GM21381 (cell line): ENCODE measurements at regions not wholly inside any gene's neighbourhood (a gene's known extent, or its start where the extent isn't known, plus 50 kb on each side); places are given as distances from the start of the nearest gene placed in this dataset.

ENCODE experiments used
- ATAC-seq: cut with Tn5 transposase; IDR thresholded peaks from one replicate; pipeline ENCODE4 v1.9.1; 2021; ENCODE audit warnings: mild to moderate bottlenecking, moderate library complexity; ENCODE audit not compliant: unreplicated experiment

DNA sequence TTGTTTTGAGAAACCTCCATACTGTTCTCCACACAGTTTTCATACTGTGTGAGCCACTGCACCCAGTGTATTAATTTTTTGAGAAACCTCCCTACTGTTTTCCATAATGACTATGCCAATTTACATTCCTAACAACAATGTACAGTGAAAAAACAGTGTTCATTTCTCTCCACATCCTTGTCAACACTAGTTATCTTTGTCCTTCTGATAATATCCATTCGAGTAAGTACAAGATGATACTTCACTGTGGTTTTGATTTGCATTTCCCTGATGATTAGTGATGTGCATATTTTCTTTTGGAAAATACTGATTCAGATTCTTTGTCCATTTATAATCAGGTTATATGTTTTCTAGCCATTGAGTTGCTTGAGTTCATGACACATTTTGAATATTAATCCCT is 462.0 kb downstream of the CDH11 start:
- no peak for ATAC-seq

DNA sequence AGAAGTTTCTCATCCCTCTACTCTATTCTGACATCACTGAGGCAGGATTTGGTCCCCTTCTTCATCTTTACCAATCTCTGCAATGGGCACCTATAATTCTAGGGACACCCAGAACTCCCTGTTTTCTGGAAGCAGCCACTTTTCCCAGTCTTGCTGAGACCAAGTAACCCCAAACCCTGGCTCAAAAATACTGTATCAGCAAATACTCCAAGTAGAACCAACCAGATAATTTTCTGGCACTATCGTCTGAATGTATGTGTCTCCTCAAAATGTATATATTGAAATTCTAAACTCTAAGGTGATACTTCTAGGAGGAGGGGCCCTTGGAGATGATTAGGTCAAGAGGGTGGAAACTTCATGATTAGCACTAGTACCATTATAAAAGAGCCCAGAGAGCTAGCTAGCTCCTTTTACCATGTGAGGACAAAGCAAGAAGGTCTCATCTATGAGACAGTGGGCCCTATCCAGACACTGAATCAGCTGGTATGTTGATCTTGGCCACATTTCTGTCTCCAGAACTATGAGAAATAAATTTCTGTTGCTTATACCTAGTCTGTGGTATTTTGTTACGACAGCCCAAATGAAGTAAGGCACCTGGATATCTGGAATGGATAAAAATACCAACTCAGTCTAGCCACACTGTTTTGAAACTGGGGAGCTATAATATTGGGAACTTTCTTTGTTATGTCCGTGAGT is 464.4 kb downstream of the CDH11 start:
- no peak for ATAC-seq

DNA sequence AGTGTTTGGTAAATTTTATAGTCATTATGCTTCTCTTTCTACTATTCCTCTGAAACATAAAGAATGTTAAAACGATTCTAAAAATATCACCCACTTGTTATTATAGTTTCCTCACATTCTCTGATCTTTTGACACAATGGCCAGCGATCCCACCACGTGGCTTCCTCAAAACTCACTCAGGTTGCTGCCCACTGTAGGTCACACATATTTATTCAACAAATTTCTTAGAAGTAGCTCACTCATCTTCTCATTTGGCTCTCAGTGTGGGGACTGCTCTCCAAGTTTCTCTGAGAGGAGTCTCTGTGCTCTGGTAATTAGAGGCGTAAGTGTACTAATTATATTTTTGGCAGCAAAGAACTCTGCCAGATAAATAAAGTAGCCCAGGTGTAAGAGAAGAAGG is 465.4 kb downstream of the CDH11 start:
- ATAC-seq: no peak

DNA sequence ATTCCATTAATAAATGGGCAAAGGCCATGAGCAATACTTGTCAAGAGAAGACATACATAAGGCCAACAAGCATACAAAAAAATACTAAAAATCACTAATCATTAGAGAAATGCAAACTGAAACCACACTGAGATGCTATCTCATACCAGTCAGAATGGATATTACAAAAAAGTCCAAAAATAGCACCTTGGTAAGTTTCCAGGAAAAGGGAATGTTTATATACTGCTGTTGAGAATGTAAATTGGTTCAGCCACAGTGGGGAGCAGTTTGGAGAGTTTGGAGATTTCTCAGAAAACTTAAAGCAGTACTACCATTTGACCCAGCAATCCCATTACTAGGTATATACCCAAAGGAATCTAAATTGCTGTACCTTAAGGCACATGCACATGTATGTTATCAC is 467.7 kb downstream of the CDH11 start:
- ATAC-seq: no peak

DNA sequence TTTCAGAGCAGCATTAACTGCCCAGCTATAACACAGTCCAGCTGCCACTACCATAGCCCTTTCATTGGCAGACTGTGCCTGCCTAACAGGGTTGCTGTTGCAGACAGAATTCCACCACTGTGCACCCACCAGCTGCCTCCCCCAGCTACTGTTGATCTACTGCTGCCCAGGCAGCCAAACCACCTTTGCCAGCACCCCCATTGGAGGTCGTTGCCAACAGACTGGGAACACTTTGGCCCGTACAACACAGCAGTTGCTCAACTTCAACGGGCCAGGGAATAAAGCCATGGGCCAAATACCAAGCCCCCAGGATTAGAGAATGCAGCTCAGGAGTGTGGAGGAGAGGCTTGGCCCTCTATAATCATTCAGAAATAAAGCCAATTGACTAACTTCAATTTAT is 473.6 kb downstream of the CDH11 start:
- ATAC-seq: no peak

DNA sequence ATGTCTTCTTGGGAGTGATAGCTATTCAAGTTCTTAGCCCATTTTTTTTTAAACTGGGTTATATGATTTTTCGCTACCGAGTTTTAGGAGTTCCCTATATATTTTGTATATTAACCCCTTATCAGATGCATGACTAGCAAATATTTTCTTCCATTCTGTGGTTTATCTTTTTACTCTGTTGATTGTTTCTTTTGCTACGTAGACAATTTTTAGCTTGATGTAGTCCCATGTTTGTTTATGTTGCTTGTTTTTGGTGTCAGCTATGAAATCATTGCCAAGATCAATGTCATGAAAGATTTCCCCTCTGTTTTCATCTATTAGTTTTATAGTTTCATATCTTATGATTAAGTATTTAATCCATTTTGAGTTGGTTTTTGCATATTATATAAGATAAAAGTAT is 480.5 kb downstream of the CDH11 start:
- ATAC-seq: no peak

DNA sequence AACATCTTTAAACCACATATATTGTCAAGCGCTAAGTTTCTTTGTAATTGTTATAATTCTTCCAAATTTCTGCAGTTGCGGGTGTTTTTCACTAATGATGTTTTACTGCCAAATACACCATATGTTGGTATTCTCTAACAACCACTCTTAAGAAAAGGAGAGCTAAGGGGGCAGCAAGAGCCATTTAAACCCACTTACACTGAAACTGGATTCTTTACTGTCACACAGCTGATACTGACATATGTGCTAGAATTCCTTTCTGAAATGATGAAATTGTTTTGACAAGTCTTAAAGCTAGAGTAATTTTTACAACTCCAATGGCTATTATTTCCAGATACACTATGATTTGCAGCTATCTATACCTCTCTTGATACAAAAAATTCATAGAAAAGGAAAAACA is 483.1 kb downstream of the CDH11 start:
- no peak for ATAC-seq

DNA sequence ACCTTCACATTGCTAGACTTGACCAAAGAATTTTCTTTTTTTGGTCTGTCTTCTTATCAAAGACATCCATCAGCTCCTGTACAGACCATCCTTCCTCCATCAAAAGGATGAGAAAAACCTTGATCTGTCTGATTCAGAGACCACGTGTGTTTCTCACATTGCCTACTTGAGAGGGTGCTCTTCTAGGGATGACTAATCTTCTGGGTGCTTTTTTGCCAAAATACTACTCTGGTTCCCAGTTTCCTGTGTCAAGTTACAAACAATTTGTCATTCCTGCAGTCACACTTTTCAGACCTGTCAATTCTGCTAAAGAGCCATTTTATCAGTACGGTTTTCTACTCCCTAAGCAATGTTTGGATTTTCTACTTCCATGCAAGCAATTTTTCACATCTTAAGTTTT is 492.2 kb downstream of the CDH11 start:
- ATAC-seq: no peak

DNA sequence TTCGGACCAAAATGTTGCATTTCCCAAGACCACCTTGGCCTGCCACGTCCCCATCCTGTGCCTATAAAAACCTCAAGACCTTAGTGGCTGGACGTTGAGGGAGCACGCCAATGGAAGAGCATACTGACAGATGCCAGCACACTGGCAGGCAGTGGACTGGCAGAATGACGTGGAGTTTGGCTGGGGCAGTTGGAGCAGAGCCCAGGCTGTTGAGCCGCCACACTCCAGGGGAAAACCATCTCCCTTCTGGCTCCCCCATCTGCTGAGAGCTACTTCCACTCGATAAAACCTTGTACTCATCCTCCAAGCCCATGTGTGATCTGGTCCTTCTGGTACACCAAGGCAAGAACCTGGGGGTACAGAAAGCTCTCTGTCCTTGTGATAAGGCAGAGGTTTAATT is 494.1 kb downstream of the CDH11 start:
- no peak for ATAC-seq

DNA sequence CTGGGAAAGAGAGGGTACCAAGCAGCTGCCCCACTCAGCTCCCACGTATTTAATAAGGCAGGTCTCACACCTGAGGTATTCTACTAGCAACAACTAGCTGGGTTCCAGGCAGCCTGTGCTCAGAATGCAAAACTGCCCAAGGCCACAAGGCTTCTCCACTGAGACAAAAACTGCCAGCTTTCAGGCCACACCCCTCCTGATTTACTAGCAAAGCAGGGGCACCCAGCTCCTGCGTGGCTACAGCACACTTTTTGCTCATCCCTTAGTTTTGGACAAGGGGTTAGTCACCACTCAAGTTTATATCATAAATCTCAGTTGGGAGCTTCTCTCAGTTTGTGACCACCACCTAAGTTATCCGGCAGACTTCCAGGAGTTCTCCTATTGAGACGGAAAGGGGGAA is 494.6 kb downstream of the CDH11 start:
- ATAC-seq: no peak

DNA sequence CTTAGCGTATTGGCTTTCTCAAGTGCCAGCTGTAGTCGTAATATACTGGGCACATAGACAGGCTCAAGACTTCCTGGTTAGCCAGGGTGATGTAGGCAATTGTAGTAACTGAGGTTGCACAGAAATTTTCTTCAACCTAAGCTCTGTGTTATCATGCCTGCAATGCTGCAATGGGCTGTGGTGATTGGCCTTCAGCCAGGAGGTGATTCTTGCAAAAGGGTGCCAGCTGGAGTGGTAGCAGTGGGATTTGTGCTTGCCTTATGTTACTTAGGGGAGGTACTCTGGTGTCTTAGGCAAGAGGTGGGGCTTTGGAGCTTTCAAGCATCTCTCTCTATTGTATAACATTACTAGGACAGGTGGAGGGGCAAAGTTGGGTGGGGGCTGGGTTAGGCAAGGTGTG is 495.1 kb downstream of the CDH11 start:
- no peak for ATAC-seq

DNA sequence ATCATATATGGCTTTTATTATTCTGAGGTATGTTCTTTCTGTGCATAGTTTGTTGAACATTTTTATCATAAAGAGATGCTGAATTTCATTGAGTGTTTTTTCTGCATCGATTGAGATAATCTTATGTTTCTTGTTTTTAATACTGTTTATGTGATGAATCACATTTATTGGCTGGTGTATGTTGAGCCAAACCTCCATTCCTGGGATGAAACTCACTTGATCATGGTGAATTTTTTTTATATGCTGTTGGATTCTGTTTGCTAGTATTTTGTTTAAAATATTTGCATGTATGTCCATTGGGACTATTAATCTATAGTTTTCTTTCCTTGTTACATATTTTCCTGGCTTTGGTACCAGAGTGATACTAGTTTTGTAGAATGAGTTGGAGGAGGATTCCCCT is 500.2 kb downstream of the CDH11 start:
- no peak for ATAC-seq

DNA sequence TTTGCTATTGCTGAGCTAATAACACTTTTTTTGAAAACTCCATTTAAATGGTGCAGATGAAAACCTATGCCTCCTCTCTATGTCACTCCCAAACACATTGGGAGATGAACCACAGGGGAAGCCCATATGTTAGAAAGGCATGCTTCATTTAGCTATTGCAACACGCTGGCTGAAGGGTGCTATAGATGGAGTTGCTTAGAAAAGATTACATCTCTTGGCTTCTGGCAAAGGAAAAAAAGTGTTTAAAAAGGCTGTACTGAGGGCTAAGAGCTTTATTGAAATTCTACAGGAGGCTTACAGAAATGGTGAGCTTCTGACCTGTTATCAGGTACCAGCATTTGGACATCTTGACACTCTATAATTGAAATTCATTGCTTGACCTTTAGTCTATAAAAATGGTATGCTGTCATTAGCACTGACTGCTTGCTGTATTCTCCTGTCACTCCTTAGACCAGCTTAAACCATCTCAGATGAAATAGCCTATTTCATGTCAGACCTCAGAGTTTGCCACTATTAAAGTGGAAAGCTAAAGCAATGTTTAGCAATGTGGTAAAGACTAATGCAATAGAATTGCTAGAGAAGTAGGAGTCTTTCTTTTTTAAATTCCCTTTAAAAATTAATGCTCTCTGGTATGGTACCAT is 503.9 kb downstream of the CDH11 start:
- ATAC-seq: no peak

DNA sequence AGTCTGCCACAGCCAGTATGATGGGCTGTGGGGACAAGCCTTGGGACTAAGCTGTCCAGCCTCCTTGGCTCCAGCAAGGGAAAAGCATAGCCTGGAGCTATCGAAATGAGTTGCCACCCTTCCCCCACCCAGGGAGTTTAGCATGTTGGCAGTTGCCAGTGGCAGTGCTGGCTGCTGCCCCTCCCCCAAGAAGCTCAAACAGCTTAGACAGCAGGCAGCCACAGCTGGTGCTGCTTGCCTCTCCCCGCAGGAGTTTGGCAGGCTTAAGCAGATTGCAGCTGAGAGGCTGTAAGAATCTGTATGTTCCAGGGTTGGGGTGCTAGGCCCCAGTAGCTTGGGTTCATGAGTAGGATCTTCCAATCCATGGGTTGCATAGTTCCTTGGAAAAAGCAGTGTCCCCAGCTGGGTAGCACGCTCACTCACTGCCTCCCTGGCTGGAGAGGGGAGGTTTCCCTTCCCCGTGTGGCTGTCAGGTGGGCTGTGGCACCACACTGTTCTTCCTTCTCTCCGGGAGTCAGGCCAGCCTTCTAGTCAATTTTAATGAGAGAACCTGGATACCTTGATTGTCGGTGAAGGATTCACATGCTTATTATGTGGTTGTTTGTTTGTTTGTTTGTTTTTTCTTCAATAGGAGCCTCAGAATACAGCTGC is 506.1 kb downstream of the CDH11 start:
- ATAC-seq: no peak

DNA sequence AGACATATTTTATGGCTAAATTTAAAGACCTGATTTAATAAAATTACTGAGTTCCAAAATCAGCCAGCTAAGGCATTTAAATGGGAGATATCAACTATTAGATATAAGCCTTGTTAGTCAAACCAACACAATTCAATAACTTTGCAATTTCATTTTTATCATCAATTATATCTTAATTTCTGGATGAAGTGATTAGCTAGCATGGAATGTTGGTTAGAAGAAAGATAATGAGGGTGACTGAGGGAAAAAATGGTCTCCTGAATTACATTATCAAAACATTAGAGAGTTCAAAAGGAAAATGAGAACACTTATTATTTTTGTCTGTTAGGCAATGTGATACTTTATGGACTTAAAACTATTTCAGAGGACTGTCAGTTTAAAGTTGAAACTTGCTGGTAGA is 525.7 kb downstream of the CDH11 start:
- no peak for ATAC-seq

DNA sequence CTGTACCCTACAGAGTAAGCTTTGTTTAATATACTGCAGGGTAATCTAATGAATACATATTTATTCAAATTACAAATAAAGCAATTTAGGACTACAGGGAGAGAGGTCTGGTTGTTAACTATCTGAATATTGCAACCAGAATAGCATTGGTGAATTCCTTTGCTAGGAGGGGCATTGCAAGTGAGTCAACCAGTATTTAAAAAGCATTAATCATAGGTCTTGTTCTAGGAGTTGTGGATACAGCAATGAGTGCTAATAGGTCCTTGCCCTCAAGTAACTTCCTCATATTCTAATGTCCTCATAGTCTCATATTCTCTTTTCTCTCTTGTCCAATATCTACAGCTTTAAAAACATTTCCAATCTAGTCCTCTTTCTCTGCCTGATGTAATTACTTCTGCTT is 531.4 kb downstream of the CDH11 start:
- ATAC-seq: no peak

DNA sequence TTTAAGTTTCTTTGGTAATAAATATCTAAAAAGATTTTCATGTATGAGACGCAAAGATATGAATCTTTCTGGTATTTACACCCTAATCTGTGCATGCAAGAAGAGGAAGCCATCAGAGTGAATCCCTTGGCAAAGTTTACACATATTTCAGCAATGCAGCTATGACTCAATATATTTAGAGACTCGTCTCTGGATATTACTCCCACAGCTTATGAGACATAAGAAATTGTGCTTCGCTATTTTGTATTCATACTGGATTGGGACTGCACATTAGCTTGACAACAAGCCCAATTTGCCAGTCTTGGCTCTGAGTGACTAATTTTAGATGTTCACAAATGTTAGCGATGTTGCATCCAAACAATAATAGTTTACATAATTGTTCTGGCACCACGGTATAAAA is 532.0 kb downstream of the CDH11 start:
- ATAC-seq: no peak

DNA sequence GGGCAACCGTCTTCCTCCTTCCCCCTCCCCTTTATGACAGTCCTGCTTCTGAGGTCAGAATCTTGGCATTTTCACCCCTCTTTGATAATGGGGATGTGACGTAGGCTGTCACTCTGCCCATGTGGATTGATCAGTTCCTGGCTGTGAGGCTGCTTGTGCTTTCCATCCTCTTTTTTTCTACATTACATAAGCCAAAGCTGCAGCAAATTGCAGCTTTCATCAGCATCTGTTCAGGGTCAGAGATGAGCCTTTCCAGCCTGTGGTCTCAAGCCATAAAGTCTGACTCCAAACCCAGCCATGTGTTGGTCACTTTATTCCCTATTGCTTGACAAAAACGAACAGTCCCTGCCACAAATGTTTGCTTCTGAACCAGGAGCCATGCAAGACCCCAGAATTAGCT is 535.1 kb downstream of the CDH11 start:
- no peak for ATAC-seq

DNA sequence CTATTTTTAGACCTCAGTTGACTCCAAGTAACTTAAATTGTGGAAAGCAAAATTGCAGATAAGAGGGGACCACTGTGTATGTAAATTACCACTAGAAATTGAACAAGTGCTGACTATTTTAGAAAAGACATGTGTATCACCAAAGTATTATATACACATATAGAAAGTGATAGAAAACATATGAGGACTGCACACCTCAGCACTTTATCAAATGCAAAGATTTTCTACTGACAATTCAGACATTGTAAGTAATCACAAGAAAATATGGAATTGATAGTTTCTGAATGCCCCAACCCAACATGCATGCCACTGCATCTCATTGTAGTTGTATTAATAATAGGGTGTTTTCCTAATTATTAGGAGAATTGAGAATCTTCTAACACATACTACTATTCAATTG is 536.5 kb downstream of the CDH11 start:
- no peak for ATAC-seq

DNA sequence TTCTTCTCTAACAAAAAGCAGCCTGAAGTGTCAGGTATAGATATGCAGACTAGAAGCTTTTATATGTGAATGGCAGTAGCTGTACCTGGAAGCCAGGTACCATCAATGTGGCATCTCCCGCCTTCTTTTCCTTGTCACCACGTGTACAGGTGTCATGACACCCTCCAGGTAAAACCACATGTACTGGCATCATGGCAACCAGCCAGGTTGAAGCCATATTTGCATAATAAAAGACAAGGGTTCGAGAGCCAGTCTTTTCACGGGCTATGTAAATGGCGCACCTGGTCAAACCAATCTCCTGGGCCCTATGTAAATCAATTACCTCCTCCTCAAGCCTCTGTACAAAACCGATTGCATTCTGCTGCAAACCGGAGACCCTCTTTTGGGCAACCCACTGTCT is 541.3 kb downstream of the CDH11 start:
- ATAC-seq: no peak

DNA sequence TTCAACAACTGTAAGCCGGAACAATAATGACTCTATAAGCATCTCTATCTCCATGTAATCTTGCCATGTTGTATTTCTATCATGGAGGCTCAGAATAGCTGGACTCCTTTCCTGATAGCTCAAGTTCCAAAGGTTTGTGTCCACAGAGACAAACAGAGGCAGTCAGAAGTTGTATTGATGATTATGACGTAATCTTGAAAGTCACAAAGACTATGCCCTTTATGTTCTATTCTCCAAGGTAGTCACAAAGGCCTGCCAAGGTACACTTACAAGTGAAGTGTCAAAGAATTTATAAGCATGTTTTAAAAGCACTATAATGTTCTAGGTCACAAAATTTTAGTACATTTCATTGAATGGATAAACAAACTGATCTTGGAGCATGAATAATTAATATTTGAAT is 542.2 kb downstream of the CDH11 start:
- no peak for ATAC-seq

DNA sequence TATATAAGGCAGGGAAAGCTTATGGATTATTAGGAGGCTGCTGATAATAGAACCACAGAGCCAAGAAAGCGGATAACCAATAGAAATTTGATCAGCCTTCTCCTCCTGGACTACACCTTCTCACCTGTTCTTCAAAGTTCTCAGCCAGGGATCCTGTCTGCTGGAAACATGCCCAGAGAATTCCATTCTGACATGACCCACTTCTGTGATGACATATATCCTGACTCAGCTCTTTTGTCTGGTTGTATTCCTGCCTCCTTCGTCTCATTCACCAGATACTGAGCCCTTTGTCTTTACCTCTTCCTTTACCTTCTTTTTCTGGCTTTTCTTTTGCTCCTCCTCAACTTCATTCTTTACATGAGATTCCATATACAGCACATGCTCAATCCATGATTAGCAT is 576.1 kb downstream of the CDH11 start:
- ATAC-seq: no peak

DNA sequence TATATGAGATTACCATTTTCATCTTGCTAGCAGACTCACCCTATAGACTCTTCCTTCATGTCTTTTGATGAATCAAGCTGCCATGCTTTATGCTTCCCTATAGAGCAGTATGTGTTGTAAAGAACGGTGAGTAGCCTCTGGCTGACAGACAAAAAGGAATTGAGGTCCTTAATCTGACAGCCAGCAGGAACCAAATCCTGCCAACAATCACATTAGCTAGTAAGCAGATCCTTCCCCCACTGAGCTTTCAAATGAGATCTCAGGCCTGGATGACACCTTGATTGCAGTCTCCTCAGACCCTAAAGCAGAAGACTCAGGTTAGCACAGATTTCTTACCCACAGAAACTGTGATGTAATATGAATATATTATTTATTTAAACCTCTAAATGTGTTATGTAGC is 577.0 kb downstream of the CDH11 start:
- no peak for ATAC-seq
